ENCODE measurements at regions not wholly inside any gene's neighbourhood (a gene's known extent, or its start where the extent isn't known, plus 50 kb on each side); places are given as distances from the start of the nearest gene placed in this dataset.

DNA sequence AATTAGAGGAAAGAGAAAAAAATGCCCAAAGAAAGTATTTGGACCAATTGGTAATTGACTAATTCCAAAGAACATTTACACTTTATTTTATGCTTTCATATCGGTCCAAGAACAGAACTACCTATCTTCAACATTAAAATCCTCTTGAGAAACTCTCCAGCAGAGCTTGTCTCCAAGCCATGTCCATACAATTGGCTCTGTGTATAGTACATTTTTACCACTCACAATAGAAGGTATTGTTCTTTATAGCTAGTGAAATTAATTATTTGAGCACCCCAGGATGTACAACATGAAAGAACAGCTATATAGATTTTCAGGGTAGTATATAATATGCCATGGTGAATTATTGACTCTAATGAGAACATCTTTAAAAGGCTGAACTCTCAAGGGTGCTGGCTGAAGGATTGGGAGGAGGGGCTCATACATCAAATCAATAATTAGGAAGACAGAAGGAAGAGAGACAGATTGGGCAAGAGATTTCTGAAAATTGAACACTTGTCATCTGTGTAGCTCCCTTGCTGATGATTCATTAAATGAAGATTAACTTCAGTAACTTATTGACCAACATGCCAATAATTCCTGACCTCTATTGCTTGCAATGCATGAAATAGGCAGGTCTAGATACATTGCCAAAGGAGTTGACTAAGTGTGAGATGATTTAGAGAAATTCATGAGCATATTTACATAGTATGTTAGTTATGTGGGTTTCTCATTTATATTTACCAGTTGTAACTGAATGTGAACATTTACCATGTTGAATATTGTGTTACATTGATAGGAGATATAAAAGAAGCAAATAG lies 249.7 kb downstream of the MTERF1 start:
- peak; percentile 90 for DNase-seq (ENCODE audit: low read depth)

DNA sequence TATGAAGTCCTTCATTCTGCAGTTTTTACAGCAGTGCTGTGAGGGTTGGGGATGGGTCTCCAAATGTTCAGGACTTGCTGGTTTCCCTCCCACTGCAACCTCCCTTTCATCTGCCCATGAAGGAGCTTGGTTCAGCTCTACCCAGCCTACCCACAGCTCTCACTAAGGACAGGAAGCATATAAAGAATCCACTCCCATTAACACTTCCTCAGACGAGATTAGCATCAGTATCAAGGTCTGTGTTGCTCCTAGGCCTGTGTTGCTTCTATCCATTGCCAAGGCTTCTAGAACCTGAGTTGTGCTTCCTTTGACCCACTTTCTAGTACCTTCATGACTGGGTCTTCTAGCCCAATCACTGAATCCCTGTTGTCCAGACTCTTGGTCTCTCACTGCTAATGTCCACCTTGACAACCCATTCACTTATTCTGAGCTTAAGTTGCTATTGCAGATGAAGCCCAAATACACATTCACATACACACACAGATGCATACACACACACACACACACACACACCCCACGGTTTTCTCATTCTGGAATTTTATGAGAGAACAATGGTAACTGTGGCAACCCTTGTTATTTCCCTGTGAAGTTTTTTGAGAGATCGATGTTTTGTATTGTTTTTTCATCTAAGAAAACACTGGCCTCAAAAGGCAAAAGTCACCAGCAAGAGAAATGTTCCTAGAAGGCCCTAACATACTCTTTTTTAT lies 248.1 kb downstream of the MTERF1 start:
- DNase-seq (ENCODE audit: low read depth) = no peak

- DNase-seq (ENCODE audit: low read depth) = no peak
Observed at GRCh38 chr7:91633013-91633441, 247.5 kb downstream of the MTERF1 start.

DNA sequence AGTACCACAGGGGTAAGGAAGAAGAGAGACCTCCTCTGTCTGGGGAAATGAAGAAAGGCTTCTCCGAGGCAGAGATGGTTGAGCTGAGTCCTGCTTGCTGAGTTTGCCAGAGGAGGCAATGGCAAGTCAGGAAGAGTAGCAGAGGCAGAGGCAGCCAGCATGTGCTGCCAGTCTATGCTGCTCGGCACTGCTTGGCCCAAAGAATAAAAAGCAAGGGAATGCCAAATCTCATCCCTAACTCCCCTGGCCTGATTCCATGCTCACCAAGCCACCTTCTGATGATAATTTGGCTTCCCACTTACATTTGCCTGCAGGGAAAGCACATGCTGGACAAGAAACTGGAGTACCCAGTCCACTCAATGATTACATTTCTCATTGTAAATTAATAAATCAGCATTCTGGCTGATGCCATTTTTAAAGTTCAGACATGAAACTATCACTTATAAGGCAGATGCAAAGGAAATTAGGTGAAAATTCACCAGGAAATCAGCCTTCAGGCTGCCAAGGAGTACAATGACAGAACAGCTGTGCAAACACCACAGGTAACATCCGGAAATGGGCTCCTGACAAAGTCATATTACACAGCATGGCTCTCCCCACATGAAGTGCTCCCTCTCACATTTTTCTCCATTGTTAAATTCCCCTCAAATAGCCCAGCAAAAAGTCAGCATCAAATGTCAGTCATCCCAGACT lies 245.9 kb downstream of the MTERF1 start:
- DNase-seq (ENCODE audit: low read depth) = no peak

DNA sequence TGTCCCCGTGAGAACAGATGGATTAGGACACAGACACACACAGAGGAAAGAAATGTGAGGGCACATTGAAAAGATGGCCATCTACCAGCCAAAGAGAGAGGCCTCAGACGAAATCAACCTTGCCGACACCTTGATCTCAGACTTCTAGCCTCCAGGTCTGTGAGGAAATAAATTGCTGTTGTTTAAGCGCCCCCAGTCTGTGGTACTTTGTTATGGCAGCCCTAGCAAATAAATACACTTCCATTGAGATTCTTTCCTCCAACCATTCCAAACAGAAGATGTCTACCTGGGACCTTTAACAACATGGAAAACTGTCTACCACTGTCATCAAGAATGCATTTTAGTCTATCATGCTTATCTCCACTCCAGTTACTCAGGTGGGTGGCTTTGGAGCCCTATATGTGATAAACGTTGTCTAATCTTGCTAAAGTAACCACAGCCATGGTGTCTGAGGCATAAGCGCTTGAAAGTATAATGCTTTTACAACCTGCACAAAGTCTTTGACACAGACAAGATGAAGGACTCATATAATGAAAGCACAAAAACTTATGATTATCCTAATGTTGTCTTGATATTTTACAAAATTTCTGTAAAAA lies 244.3 kb downstream of the MTERF1 start:
- peak; percentile 42 for DNase-seq (ENCODE audit: low read depth)

GRCh38 chr7:91636728-91637127 lies 243.8 kb downstream of the MTERF1 start:
- DNase-seq (ENCODE audit: low read depth) = no peak

DNA sequence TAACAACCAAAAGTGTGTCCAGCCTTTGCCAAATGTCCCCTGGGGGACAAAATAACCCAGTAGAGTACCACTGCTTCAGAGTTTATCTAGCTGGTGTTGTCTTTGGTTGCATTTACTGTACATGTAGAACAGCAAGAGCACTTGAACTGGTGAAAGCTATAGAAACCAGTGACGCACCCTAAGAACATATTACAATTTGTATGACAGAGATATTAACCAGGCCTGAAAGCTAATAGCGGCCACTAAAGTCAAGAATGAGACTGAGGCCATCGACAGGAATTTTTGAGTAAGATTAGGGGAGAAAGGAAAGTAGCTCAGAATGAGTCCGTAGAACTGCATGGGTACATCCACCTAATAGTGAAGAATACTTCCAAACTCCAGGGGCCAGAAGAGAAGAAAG lies 236.2 kb downstream of the MTERF1 start:
- DNase-seq (ENCODE audit: low read depth) = no peak

DNA sequence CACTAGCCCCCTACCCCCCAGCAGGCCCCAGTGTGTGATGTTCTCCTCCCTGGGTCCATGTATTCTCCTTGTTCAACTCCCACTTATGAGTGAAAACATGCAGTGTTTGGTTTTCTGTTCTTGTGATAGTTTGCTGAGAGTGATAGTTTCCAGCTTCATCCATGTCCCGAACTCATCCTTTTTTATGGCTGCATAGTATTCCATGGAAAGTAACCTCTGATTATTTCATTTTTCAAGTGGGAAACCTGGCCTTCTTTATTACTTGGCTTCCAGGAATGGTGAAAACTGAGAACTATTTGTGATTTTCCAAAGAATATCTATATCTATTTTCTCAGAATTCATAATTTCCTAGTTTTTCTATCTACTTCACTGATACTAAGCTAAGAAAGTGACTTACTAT lies 235.0 kb downstream of the MTERF1 start:
- no peak for DNase-seq (ENCODE audit: low read depth)

DNA sequence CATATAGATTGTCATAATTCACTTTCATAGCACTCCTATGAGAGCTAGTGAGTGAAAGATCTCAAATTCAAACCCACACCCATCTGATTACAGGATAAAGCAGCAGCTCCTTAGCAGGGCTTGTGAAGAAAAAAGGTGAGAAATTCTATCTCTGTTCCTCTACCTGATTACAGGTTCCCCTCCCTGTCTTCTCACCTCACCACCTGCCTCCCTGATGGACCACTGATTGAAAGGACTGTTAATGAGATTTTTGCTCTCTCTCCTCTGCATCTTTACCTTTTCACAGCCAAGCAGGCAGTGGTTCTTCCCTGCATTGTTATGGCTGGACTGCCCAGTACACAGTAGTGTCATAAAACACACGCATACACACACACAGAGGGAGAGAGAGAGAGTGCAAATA lies 228.5 kb downstream of the MTERF1 start:
- no peak for DNase-seq (ENCODE audit: low read depth)

DNA sequence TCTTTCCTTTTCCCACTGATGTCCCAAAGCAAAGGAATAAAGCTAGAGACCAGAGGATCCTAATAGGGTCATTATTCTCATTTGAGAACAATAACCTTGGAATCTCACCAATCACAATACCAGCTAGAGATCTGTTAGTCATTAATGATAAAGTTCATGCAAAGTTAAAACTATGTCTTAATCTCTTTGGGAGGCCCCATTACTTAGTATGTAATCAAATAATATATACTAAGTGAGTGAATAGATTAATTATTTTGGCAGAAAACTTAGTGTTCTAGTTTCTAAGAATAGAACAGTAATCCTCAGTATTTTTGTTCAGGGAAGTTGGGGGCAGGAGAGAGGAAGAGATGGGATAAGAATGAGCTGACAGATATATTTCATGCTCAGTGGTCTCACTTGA lies 227.2 kb downstream of the MTERF1 start:
- peak; percentile 2 for DNase-seq (ENCODE audit: low read depth)

DNA sequence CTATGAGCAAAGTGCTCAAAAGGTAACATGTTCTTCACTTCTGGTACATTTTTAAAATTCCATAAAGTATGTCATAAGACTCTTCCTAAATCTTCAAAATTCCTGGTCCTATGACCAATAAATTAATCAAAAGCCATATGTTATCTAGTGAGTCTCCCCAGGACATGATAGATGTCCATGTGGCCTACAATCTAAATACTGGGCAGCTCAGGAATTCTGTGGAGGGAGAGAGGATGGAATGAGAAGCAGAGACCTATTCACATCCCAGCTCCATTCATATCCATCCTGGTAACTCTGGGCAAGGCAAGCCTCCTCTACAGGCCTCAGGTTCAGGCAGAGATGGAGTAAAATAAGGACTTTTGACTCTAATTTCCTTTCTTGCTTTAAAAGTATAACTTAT lies 224.8 kb downstream of the MTERF1 start:
- DNase-seq (ENCODE audit: low read depth) = no peak

DNA sequence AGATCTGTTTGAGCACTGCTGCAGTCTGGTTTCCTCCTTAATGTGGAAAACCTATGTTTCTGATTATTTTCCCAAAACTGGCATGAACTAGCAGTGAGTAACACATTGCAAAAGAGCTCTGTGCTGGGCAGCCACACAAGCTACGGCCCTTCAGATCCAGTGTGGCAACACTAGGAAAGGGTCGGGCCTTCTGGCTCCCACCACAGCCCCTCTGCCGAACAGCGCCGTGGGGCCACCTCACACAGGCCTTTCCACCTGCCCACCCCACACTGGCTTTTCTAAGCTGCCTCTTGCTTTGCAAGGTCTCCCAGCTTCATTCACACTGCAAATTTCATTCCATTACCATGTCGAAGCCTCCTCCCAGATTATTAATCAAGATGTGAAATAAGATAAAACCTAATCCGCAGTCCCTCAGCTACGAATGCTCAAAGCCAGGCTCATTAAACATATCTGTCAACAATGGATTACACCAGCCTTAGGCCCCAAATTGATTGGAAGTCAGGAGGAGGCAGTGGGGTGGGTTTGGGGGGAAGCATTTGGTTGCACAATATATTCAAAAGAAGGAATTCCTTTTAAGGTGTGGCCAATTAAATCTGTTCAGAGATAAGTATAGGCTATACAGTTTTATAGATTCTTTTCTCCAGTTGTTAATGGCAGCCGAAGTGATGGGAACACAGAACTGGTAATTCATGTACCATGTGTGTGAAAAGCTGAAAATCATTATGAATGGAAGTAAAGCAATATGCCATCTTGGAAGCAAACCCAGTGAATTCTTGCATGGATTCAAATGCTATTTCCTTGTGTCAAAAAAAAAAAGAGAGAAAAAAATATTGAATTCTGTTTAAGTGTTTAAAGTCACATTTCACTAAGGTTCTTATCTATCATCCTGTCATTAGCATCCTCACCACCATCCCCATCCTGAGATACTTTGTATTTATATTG lies 223.7 kb downstream of the MTERF1 start:
- DNase-seq (ENCODE audit: low read depth) = peak; percentile 33

GRCh38 chr7:91657483-91658071 lies 222.9 kb downstream of the MTERF1 start:
- DNase-seq (ENCODE audit: low read depth) = peak; percentile 84

GRCh38 chr7:91659096-91659495 lies 221.4 kb downstream of the MTERF1 start:
- DNase-seq (ENCODE audit: low read depth) = no peak

DNA sequence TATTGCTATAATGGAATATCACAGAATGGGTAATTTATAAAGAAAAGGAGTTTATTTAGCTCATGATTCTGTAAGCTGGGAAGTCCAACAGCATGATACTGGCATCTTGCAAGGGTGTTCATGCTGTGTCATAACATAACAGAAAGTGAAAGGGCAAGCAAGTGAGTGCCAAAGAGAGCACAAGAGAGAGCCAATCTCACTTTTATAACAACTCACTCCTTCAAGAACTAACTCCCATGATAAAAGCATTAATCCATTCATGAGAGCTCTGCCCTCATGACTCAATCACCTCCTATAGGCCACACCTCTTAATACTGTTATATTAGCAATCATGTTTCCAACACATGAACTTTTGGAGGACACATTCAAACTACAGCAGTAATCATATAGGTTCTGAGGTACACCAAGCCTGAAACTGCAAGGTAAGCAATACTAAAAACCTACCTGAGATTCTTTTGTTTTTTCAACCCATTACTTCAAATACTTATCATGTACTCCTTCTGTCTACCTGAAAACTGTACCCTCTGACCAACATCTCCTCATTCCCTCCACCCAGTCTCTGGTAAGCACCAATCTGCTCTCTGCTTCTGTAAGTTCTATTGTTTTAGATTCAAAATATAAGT lies 219.7 kb downstream of the MTERF1 start:
- DNase-seq (ENCODE audit: low read depth) = no peak

DNA sequence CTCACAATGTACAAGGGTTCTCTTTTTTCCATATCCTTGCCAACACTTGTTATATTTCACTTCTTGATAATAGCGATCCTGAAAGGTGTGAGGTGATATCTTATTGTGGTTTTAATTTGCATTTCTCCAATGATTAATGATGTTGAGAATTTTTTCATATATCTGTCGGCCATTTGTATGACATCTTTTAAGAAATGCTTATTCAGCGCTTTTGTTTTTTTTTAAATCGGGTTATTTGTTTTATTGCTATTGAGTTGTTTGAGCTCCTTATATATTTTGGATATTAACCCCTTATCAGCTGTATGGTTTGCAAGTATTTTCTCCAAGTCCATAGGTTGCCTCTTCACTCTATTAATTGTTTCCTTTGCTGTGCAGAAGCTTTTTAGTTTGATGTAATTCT lies 218.8 kb downstream of the MTERF1 start:
- DNase-seq (ENCODE audit: low read depth) = no peak

- DNase-seq (ENCODE audit: low read depth) = no peak
Observed at GRCh38 chr7:91668217-91668616, 212.3 kb downstream of the MTERF1 start.

GRCh38 chr7:91671245-91671644 lies 209.3 kb downstream of the MTERF1 start:
- no peak for DNase-seq (ENCODE audit: low read depth)

GRCh38 chr7:91674470-91674869 lies 206.0 kb downstream of the MTERF1 start:
- no peak for DNase-seq (ENCODE audit: low read depth)

DNA sequence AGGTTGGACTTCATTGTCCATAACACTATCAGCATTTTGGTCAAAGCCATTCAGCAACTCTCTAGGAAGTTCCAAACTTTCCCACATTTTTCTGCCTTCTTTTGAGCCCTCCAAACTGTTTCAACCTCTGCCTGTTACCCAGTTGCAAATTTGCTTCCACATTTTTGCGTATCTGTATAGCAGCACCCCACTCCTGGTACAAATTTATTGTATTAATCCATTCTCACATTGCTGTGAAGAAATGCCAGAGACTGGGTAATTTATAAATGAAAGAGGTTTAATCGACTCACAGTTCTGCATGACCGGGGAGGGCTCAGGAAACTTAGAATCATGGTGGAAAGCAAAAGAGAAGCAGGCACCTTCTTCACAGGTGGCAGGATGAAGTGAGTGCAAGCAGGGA lies 198.8 kb downstream of the MTERF1 start:
- no peak for DNase-seq (ENCODE audit: low read depth)

Measured in renal cortical epithelial cell (primary cell).